ENCODE measurements at regions not wholly inside any gene's neighbourhood (a gene's known extent, or its start where the extent isn't known, plus 50 kb on each side); places are given as distances from the start of the nearest gene placed in this dataset.

GRCh38 chrX:140292188-140292587 is 212.7 kb downstream of the SOX3 start:
- Histone ChIP-seq H3K9ac (ENCODE audit: low read length) (no peak overlapping the region), H3K27ac (ENCODE audit: low read length) (no peak overlapping the region), H3K36me3 (replicated peaks; ENCODE audit: low read depth, low read length) (no peaks in the 10 kb centered on the region), H3K79me2 (ENCODE audit: low read length) (no peaks in the 10 kb centered on the region), H3K27me3 (ENCODE audit: low read depth, low read length) (no peaks in the 10 kb centered on the region), H3K4me2 (ENCODE audit: low read length) (no peak overlapping the region), H2AFZ (ENCODE audit: low read depth, low read length) (no peak overlapping the region), H3K9me3 (ENCODE audit: insufficient read depth, low read length) (no peaks in the 10 kb centered on the region), H4K20me1 (ENCODE audit: insufficient read depth, low read length) (no peaks in the 10 kb centered on the region), H3K4me3 (ENCODE audit: low read length) (no peak overlapping the region), H3K4me1 (ENCODE audit: low read length) (peaks cover 10% of the 10 kb centered on the region)
- TF ChIP-seq CTCF (IDR thresholded peaks at IDR 0.05; ENCODE audit: low read depth, low read length) (no peak), EZH2phosphoT487 (IDR thresholded peaks at IDR 0.05; ENCODE audit: low read depth) (no peak)

GRCh38 chrX:140274811-140275525 is 229.9 kb downstream of the SOX3 start:
- H3K9me3 ChIP-seq (ENCODE audit: insufficient read depth, low read length), result no peaks in the 10 kb centered on the region
- H3K4me2 ChIP-seq (ENCODE audit: low read length), result no peak overlapping the region
- H2AFZ ChIP-seq (ENCODE audit: low read depth, low read length), result no peak overlapping the region
- no peaks in the 10 kb centered on the region for H4K20me1 ChIP-seq (ENCODE audit: insufficient read depth, low read length)
- no peak for TF ChIP-seq EZH2phosphoT487 (IDR thresholded peaks at IDR 0.05; ENCODE audit: low read depth)
- TF ChIP-seq CTCF (IDR thresholded peaks at IDR 0.05; ENCODE audit: low read depth, low read length), result no peak
- H3K27me3 ChIP-seq (ENCODE audit: low read depth, low read length), result no peaks in the 10 kb centered on the region
- H3K27ac ChIP-seq (ENCODE audit: low read length), result no peak overlapping the region
- H3K36me3 ChIP-seq (replicated peaks; ENCODE audit: low read depth, low read length), result no peaks in the 10 kb centered on the region
- H3K9ac ChIP-seq (ENCODE audit: low read length), result no peak overlapping the region
- no peaks in the 10 kb centered on the region for H3K79me2 ChIP-seq (ENCODE audit: low read length)
- no peak overlapping the region for H3K4me3 ChIP-seq (ENCODE audit: low read length)
- H3K4me1 ChIP-seq (ENCODE audit: low read length), result no peaks in the 10 kb centered on the region

- no peak for TF ChIP-seq CTCF (IDR thresholded peaks at IDR 0.05; ENCODE audit: low read depth, low read length)
- TF ChIP-seq EZH2phosphoT487 (IDR thresholded peaks at IDR 0.05; ENCODE audit: low read depth), result no peak
- H3K36me3 ChIP-seq (replicated peaks; ENCODE audit: low read depth, low read length), result no peaks in the 10 kb centered on the region
- H3K9ac ChIP-seq (ENCODE audit: low read length), result no peak overlapping the region
- H3K4me1 ChIP-seq (ENCODE audit: low read length), result no peaks in the 10 kb centered on the region
- no peak overlapping the region for H2AFZ ChIP-seq (ENCODE audit: low read depth, low read length)
- H3K9me3 ChIP-seq (ENCODE audit: insufficient read depth, low read length), result no peaks in the 10 kb centered on the region
- H3K4me2 ChIP-seq (ENCODE audit: low read length), result no peak overlapping the region
- no peaks in the 10 kb centered on the region for H3K27me3 ChIP-seq (ENCODE audit: low read depth, low read length)
- H3K27ac ChIP-seq (ENCODE audit: low read length), result no peak overlapping the region
- no peaks in the 10 kb centered on the region for H3K79me2 ChIP-seq (ENCODE audit: low read length)
- no peak overlapping the region for H3K4me3 ChIP-seq (ENCODE audit: low read length)
- no peaks in the 10 kb centered on the region for H4K20me1 ChIP-seq (ENCODE audit: insufficient read depth, low read length)
Measured at GRCh38 chrX:140273921-140274320, 230.9 kb downstream of the SOX3 start.

- Histone ChIP-seq H3K4me3 (ENCODE audit: low read length) (no peak overlapping the region), H2AFZ (ENCODE audit: low read depth, low read length) (no peak overlapping the region), H3K9me3 (ENCODE audit: insufficient read depth, low read length) (no peaks in the 10 kb centered on the region), H3K79me2 (ENCODE audit: low read length) (no peaks in the 10 kb centered on the region), H3K9ac (ENCODE audit: low read length) (no peak overlapping the region), H3K27ac (ENCODE audit: low read length) (no peak overlapping the region), H3K27me3 (ENCODE audit: low read depth, low read length) (no peaks in the 10 kb centered on the region), H3K4me2 (ENCODE audit: low read length) (no peak overlapping the region), H3K36me3 (replicated peaks; ENCODE audit: low read depth, low read length) (no peaks in the 10 kb centered on the region), H3K4me1 (ENCODE audit: low read length) (no peaks in the 10 kb centered on the region), H4K20me1 (ENCODE audit: insufficient read depth, low read length) (no peaks in the 10 kb centered on the region)
- TF ChIP-seq CTCF (IDR thresholded peaks at IDR 0.05; ENCODE audit: low read depth, low read length) (no peak), EZH2phosphoT487 (IDR thresholded peaks at IDR 0.05; ENCODE audit: low read depth) (no peak)
Measured at GRCh38 chrX:140250391-140250790, 254.5 kb downstream of the SOX3 start.

Measured in OCI-LY3 (cell line).